IPS-18a (cell line): ENCODE measurements at regions not wholly inside any gene's neighbourhood (a gene's known extent, or its start where the extent isn't known, plus 50 kb on each side); places are given as distances from the start of the nearest gene placed in this dataset.

Experiments used
- H3K27ac ChIP-seq: one replicate; pipeline ENCODE4 v1.5.1; 2013; ENCODE audit warnings: low read length
- H3K27me3 ChIP-seq: one replicate; pipeline ENCODE4 v1.6.1; 2013; ENCODE audit warnings: mild to moderate bottlenecking, low read length; ENCODE audit not compliant: control insufficient read depth, insufficient read depth
- H3K36me3 ChIP-seq: one replicate; pipeline ENCODE4 v1.6.1; 2013; ENCODE audit warnings: low read depth, low read length; ENCODE audit not compliant: control insufficient read depth
- H3K4me1 ChIP-seq: one replicate; pipeline ENCODE4 v1.6.1; 2013; ENCODE audit warnings: low read depth, low read length; ENCODE audit not compliant: control insufficient read depth
- H3K4me3 ChIP-seq: one replicate; pipeline ENCODE4 v1.5.1; 2013; ENCODE audit warnings: low read length
- H3K9ac ChIP-seq: one replicate; pipeline ENCODE4 v1.6.1; 2013; ENCODE audit warnings: mild to moderate bottlenecking, low read length, moderate library complexity
- H3K9me3 ChIP-seq: one replicate; pipeline ENCODE4 v1.6.1; 2013; ENCODE audit warnings: low read depth, low read length; ENCODE audit not compliant: control insufficient read depth

DNA sequence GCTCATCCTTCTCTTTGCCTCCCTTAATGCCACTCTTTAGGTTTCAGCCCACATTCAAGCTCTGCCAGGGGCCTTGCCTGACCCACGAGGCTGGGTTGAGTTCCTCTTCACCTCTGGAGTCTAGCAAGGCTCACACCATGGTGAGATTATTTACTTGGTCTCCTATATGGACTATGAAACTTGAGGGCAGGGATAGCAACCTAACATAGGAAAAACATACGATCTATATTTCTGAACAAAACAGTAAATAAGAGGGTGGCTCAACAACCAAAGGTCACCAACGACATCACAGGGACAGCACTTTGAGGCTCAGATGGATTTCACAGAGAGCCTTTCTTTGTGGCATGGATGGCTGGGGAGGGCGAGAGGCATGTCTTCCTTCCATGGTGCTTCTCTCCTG, 197.0 kb downstream of the MAF start:
- Histone ChIP-seq H3K9me3 (no peaks in the 10 kb centered on the region), H3K4me1 (peaks cover 9% of the 10 kb centered on the region), H3K9ac (no peak overlapping the region), H3K27me3 (no peaks in the 10 kb centered on the region), H3K4me3 (no peak overlapping the region), H3K36me3 (no peaks in the 10 kb centered on the region), H3K27ac (no peak overlapping the region)

- peaks cover 9% of the 10 kb centered on the region for H3K4me1 ChIP-seq
- no peak overlapping the region for H3K4me3 ChIP-seq
- no peaks in the 10 kb centered on the region for H3K36me3 ChIP-seq
- no peaks in the 10 kb centered on the region for H3K9me3 ChIP-seq
- no peak overlapping the region for H3K27ac ChIP-seq
- no peaks in the 10 kb centered on the region for H3K27me3 ChIP-seq
- H3K9ac ChIP-seq = no peak overlapping the region
These were observed 197.6 kb downstream of the MAF start for GRCh38 chr16:79402920-79403319.

DNA sequence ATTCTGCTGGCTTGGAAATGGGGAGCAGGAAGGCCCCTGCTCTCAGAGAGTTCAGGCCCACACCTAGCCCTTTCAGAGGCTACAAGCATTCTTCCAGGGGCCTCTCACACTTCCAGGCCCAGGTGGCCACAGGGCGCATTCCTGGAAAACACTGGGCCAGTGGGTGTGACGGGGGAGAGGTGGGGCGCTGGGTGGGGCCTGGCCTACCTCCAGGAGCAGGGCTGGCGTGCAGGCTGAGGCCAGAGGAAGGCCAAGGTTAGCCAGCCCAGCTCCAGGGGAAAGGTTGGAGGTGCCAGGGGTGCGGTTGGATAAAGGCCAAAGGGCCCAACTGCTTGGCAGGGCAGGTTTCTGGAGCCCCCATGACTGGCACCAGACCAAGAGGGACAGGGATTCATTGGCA, 198.2 kb downstream of the MAF start:
- no peaks in the 10 kb centered on the region for H3K9me3 ChIP-seq
- peaks cover 5% of the 10 kb centered on the region for H3K4me1 ChIP-seq
- H3K27me3 ChIP-seq = no peaks in the 10 kb centered on the region
- H3K4me3 ChIP-seq = no peak overlapping the region
- no peak overlapping the region for H3K27ac ChIP-seq
- H3K36me3 ChIP-seq = no peaks in the 10 kb centered on the region
- H3K9ac ChIP-seq = no peak overlapping the region

- no peaks in the 10 kb centered on the region for H3K27me3 ChIP-seq
- no peaks in the 10 kb centered on the region for H3K36me3 ChIP-seq
- no peak overlapping the region for H3K4me3 ChIP-seq
- no peak overlapping the region for H3K9ac ChIP-seq
- no peaks in the 10 kb centered on the region for H3K4me1 ChIP-seq
- H3K9me3 ChIP-seq = no peaks in the 10 kb centered on the region
- no peak overlapping the region for H3K27ac ChIP-seq
These were observed 198.8 kb downstream of the MAF start for GRCh38 chr16:79401782-79402181.

- H3K27ac ChIP-seq = no peak overlapping the region
- H3K9ac ChIP-seq = no peak overlapping the region
- H3K9me3 ChIP-seq = no peaks in the 10 kb centered on the region
- H3K27me3 ChIP-seq = no peaks in the 10 kb centered on the region
- no peak overlapping the region for H3K4me3 ChIP-seq
- no peaks in the 10 kb centered on the region for H3K36me3 ChIP-seq
- no peaks in the 10 kb centered on the region for H3K4me1 ChIP-seq
These were observed 199.4 kb downstream of the MAF start for GRCh38 chr16:79401157-79401556.

GRCh38 chr16:79400462-79401149, 199.9 kb downstream of the MAF start:
- Histone ChIP-seq H3K27me3 (no peaks in the 10 kb centered on the region), H3K9me3 (no peaks in the 10 kb centered on the region), H3K4me3 (no peak overlapping the region), H3K27ac (no peak overlapping the region), H3K9ac (no peak overlapping the region), H3K36me3 (no peaks in the 10 kb centered on the region), H3K4me1 (no peaks in the 10 kb centered on the region)

DNA sequence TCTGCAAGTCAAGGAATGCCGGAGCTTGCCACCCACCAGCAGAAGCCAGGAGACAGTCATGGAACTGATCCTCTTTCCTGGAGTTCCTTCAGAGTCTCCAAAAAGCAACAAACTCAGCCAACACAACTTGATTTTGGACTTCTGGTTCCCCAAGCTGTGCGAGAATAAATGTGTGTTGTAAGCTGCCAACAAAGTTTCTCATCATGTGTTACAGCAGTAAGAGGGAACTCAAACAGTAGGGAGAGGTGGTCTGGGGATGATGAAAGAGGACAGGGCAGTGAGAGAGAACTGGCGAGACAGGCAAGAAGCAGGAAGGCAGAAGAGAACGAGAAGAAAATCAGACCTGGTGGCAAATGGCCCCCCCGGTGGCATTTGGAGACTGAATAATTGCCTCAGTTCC, 204.9 kb downstream of the MAF start:
- Histone ChIP-seq H3K4me1 (no peaks in the 10 kb centered on the region), H3K27me3 (no peaks in the 10 kb centered on the region), H3K9ac (no peak overlapping the region), H3K27ac (no peak overlapping the region), H3K9me3 (no peaks in the 10 kb centered on the region), H3K4me3 (no peak overlapping the region), H3K36me3 (no peaks in the 10 kb centered on the region)

- Histone ChIP-seq H3K27me3 (no peaks in the 10 kb centered on the region), H3K4me3 (no peak overlapping the region), H3K4me1 (no peaks in the 10 kb centered on the region), H3K36me3 (no peaks in the 10 kb centered on the region), H3K9ac (no peak overlapping the region), H3K9me3 (no peaks in the 10 kb centered on the region), H3K27ac (no peak overlapping the region)
These were observed 206.3 kb downstream of the MAF start for GRCh38 chr16:79394206-79394605.

DNA sequence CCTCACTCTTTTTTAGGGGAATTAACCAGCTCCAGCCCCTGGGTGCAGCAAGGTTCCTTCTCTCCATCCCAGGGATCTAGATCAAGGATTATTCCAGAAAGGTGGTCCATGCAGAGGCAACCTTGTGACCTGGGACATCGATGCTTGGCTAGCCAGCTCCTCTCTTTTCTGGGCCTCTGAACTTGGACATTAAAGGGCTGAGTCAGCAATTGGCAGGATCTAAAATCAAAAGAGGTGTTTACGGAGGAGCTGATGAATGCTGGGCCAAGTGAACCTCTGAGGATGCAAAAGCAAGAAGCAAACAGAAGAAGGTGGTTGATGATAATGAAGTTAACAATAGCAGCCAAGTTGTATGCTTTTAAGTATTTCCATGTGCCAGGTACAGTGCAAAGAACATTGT, 207.0 kb downstream of the MAF start:
- Histone ChIP-seq H3K4me3 (no peak overlapping the region), H3K27ac (no peak overlapping the region), H3K9me3 (no peaks in the 10 kb centered on the region), H3K4me1 (no peaks in the 10 kb centered on the region), H3K9ac (no peak overlapping the region), H3K27me3 (no peaks in the 10 kb centered on the region), H3K36me3 (no peaks in the 10 kb centered on the region)

DNA sequence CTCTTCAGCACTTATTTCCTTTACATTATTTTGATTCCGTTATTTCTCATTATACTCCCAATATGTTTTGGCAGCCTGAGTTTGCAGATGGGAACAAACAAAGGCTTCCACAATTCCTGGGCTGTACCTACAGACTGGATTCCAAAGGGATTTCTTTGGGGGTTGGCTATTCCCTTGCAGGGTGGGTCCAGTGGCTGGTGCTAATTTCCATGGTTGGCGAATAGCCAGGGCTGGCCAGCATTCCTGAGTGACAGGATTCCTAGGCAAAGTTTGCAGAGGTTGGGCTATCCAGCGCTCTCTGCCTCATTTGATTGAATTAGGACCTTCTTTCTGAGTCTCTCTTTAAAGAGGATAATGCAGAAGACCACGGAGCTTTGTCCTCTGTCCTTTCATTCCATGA, 207.4 kb downstream of the MAF start:
- Histone ChIP-seq H3K9me3 (no peaks in the 10 kb centered on the region), H3K9ac (no peak overlapping the region), H3K4me1 (no peaks in the 10 kb centered on the region), H3K27me3 (no peaks in the 10 kb centered on the region), H3K27ac (no peak overlapping the region), H3K36me3 (no peaks in the 10 kb centered on the region), H3K4me3 (no peak overlapping the region)

DNA sequence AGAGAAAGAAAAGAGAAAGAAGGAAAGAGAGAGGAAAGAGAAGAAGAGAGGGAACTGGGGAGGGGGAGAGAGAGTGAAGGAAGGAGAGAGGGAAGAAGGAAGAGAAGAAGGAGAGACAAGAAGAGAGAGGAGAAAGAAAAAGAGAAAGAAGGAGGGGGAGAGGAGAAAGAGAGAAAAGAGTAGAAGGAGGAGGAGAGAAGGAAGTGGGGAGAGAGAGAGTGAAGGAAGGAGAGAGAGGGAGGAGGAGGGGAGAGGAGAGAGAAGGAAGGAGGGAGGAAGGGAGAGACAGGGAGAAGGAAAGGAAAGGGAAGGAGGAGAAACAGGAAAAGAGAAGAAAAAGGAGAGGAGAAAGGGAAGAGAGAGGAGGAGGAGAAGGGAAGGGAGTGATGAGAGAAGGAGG, 208.5 kb downstream of the MAF start:
- H3K9ac ChIP-seq = no peak overlapping the region
- no peaks in the 10 kb centered on the region for H3K9me3 ChIP-seq
- H3K36me3 ChIP-seq = no peaks in the 10 kb centered on the region
- H3K27ac ChIP-seq = no peak overlapping the region
- no peaks in the 10 kb centered on the region for H3K27me3 ChIP-seq
- no peak overlapping the region for H3K4me3 ChIP-seq
- H3K4me1 ChIP-seq = peaks cover 3% of the 10 kb centered on the region

DNA sequence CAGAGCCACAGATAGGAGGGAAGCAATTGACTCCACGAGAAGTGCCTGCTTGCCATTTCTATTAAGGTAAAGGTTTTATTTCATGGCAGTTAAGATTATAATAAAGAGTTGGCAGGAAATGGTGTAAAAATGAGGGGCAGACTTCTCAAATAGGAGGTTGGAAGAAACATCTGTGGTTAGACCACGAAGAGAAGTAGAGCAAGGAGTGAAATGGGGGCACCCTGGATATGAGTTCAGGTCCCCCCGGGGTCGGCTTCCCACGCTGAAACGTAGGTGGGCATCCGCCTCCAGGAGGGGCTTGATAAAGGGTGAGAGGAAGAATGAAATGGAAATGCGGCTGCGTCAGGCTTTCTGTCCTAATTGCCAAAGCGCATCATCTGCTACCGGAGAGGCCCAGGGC, 209.1 kb downstream of the MAF start:
- no peak overlapping the region for H3K9ac ChIP-seq
- no peak overlapping the region for H3K4me3 ChIP-seq
- no peaks in the 10 kb centered on the region for H3K27me3 ChIP-seq
- no peak overlapping the region for H3K27ac ChIP-seq
- H3K9me3 ChIP-seq = no peaks in the 10 kb centered on the region
- H3K36me3 ChIP-seq = no peaks in the 10 kb centered on the region
- peaks cover 5% of the 10 kb centered on the region for H3K4me1 ChIP-seq
